Non-pigmented ciliary epithelial cell (primary cell): ENCODE measurements at regions not wholly inside any gene's neighbourhood (a gene's known extent, or its start where the extent isn't known, plus 50 kb on each side); places are given as distances from the start of the nearest gene placed in this dataset.
A peak's percentile ranks its signal among the peaks of the same experiment; 100 is the strongest.

Source experiments
- DNase-seq: peaks from one replicate; pipeline ENCODE4 v3.0.0-alpha.2; 2010; ENCODE audit warnings: low read depth

DNA sequence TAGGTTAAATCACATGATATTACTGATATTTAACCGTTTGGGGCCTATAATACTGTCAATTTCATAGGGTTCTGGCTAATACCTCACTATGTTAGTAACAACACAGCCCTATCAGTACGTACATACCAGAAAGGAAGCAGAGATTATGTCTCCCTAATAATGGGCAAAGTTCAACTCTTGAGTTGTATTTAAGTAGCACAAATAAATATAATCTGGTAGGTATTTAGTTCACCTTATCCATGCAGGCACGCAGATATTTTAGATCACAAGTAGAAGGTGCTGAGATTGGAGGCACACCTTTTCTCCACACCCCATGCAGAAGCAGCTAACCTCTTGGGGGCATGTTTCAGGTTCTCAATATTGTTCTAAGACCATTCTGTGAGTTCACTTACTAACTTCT lies 118.9 kb downstream of the IRS1 start:
- no peak for DNase-seq

DNA sequence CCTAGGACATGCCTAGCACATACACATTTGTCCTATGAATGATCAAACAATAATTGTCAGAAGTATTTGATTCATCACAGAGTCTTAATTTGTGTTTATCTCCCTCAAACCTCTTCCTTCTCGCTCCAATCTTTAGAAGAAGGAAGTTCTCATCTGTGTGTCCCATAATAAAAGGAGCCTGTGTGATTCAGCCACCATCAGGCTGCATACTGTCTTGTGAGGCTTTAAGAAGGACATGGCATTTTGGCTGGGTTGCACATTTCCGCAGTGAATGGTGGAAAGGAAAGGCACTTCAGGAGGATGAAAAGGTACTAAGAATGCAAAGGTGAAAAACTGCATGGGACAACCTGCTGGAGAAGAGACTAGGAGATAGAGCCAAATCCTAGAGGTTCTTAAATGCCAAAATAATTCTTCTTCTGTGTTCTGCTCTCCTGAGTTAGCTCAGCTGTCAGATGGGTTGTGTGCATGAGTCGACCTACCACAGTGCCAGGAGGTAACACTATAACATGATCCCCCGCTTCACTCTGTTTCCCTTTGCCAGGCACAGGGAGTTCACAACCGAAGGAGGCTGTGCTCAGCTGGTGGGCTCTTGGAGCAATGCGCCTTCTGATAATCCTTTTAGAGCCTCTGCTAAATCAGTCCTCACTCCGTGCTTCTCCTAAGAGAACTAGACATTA lies 120.1 kb downstream of the IRS1 start:
- no peak for DNase-seq

DNA sequence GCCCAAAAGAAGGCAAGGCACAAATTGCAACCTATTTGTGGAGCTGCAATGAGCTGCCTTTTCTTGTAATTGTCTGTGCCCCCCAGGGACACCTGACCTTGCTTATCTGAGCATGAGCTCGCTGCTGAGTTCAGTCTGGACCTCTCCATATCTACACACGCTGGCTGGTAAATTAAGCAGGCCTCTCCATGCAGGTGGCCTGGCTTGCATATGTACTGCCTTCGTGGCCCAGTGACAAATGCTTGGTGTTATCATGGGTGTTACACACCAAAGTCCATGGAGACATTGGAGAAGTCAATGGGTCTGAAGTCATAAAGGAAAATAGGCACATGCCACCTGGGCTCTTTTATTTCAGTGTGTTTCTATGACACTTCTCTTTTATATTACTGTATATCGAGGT lies 121.2 kb downstream of the IRS1 start:
- DNase-seq: no peak

GRCh38 chr2:226677080-226677479 lies 122.5 kb downstream of the IRS1 start:
- no peak for DNase-seq

GRCh38 chr2:226676618-226677017 lies 123.0 kb downstream of the IRS1 start:
- DNase-seq: no peak

DNA sequence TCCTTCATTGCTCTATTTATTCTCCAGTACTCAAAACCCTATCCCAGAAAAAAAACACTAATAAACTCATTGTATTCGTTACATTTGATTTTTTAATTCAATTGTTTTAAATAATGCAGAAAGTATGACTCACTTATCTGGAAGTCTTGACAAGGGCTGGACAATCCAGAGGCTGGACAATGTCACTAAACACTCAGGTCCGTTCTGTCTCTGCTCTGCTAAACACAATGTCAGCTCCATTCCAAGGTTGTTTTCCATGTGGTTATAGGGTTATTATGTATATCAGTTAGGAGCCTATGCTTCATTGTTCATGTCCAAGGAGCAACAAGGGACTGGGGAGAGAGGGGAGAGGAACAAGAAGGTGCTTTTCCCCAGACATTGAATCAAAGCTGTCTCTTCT lies 125.5 kb downstream of the IRS1 start:
- DNase-seq: no peak

GRCh38 chr2:226673314-226673723 lies 126.3 kb downstream of the IRS1 start:
- peak; percentile 84 for DNase-seq

DNA sequence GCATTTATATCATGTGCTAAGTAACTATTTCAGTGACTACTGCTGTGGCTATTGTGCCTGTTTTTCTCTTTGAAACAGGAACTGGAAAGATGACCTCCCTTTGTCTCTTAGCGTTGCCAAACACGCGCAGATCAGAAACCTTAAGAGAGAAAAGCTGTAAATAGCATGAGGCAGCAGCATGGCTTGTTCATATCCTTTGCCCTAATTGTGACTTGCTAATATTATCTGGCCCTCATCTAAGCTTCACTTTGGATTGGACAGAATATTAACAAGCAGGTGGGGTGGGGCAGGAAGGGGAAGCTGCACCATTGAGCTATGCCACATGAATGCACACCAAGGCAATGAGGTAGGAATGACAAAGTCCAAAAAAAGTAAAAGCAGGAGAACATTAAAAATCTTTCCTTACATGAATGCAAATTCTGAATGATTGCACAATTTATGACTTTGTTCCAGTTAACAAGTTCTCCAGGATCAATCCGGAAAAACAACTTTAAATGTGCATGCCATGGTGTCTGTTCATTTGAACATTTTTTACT lies 128.4 kb downstream of the IRS1 start:
- no peak for DNase-seq

DNA sequence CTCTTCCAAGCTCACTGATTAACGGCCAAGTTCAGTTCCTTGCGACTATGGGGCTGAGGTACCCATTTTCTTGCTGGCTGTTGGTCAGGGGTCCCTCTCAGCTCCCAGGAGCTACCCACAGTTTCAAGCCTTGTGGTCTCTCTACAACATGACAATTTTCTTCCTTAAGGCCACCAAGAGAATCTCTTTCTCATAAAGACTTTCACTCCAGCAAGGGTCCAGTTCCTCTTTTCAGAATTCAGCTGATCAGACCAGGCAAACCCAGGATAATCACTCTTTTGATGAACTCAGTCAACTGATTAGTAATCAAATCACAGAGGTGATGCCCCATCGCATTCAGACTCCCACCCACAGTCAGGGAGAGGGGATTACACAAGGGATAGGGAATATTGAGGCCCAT lies 129.7 kb downstream of the IRS1 start:
- DNase-seq: no peak

DNA sequence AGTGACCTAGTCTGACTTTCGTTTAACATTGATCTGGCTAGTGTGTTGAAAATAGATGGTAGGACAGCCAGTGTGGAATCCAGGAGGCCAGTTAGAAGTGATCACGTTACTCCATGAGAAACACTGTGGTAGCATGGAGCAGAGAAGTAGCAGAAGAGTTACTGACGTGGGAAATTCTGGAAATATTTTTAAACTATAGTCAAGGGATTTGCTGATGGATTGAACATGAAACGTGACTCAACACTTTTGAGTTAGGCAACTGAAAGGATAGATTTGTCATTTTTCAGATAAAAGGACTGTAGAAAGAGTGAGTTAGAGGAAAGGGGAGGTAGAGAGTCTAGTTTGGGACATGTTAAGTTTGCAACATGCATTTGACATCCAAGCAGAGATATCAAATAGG lies 130.4 kb downstream of the IRS1 start:
- no peak for DNase-seq

DNA sequence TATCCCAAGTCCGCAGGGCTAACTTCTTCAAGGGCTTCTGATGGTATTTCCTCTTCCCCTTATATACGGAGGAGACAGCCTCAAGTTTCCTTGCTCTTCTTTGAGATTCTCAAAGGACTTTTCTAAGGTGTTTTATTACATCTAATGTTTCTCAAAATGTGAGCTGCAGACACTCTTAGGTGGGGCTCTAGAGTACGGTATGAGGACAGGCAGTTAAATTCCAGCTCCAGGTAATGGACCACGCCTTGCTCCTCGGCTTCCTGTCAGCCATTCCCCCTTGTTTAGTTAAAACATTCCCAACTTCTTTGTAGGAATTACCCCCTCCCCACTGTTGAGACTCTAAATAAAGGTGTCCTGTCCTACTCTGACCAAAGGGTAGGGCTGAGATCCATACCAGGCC lies 131.9 kb downstream of the IRS1 start:
- no peak for DNase-seq

GRCh38 chr2:226665306-226665831 lies 134.3 kb downstream of the IRS1 start:
- DNase-seq: no peak

DNA sequence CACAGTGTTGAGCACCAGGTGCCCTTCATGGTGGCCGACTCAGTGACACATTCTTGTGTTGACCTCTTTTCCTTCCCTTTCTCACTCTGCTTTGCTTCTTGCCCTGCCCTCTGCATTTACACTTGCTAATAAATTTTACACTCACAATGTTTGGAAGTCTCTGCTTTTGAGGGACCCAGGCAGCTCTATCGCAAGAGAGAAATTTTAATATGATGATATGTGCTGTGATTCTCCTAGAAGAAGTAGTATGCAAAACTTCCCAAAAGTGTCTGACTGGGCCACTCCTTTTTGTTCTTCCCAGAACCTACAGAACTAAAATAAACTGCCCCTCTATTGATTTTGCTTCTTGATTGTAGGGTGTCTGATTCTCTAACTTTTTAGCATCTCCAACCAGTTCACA lies 135.0 kb downstream of the IRS1 start:
- no peak for DNase-seq

- DNase-seq: no peak
Observed at GRCh38 chr2:226664140-226664539, 135.5 kb downstream of the IRS1 start.

DNA sequence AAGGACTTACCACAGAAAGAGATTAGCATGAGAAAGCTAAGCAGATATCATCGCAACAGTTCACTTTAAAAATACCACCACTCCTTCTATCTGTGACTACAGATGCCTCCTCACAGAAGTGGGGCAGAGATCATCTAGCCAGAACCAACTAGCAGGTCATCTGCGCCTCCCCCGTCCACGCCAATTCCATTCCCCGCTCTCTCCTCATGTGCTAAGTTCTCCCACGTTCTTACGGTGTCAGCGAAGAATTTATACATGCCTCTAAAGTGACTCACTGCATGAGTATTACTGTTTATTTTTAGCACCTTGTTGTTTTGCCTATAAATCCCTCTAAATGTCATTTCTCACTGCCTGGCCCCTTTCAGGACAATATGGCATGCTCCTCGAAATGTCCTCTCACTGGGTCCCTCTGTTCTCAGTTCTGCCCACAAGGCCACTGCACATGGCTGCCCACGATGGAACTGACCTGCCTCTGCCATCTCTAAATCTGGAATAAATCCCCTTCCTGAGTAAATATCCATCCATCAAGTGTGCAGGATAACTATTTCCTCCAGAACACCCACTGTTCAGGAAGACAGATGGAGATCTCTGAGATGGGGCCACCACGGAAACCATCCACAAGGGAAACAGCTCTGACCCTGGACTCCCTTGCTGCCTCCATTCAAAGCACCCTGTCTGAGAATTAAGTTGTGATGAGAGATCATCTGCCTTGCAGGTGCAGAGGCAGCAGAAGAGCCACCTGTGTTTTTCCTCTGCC lies 137.7 kb downstream of the IRS1 start:
- DNase-seq: peak; percentile 96

- DNase-seq: no peak
Observed at GRCh38 chr2:226660526-226660925, 139.1 kb downstream of the IRS1 start.

GRCh38 chr2:226660124-226660523 lies 139.5 kb downstream of the IRS1 start:
- DNase-seq: no peak

- no peak for DNase-seq
Observed at GRCh38 chr2:226659410-226659809, 140.2 kb downstream of the IRS1 start.

- no peak for DNase-seq
Observed at GRCh38 chr2:226658555-226658954, 141.1 kb downstream of the IRS1 start.

GRCh38 chr2:226657340-226658053 lies 142.1 kb downstream of the IRS1 start:
- DNase-seq: no peak

GRCh38 chr2:226656367-226656766 lies 143.3 kb downstream of the IRS1 start:
- DNase-seq: no peak

GRCh38 chr2:226655871-226656270 lies 143.7 kb downstream of the IRS1 start:
- DNase-seq: no peak
